ENCODE measurements at regions not wholly inside any gene's neighbourhood (a gene's known extent, or its start where the extent isn't known, plus 50 kb on each side); places are given as distances from the start of the nearest gene placed in this dataset.
"Not testable (repeated sequence)": the region's sequence is repeated elsewhere in the genome, so short reads cannot be mapped to it uniquely, and the experiment has no call there.

- not testable (repeated sequence) for TF ChIP-seq CTCF (conservative IDR thresholded peaks at IDR 0.05; ENCODE audit: low read depth, low read length); EZH2 (IDR thresholded peaks at IDR 0.05; ENCODE audit: low read length, unreplicated experiment); EZH2phosphoT487 (IDR thresholded peaks at IDR 0.05; ENCODE audit: borderline replicate concordance, low read length)
Observed at GRCh38 chr1:120288814-120289600, 112.7 kb upstream of the SEC22B start.
